GM23338 (cell line): ENCODE measurements at regions not wholly inside any gene's neighbourhood (a gene's known extent, or its start where the extent isn't known, plus 50 kb on each side); places are given as distances from the start of the nearest gene placed in this dataset.

ENCODE experiments used
- ATAC-seq: fragments of 200-7000 bp; cut with Tn5 transposase; 3 replicates; pipeline ENCODE4 v1.9.1; 2020
- DNase-seq: peaks from one replicate; pipeline ENCODE4 v3.0.0-alpha.2; 2015; ENCODE audit warnings: low spot score
- H2AFZ ChIP-seq: fragments of 200-600 bp; sonication (generic); 2 replicates; pipeline ENCODE4 v1.8.0; 2016; ENCODE audit warnings: antibody characterized with exemption, mild to moderate bottlenecking, moderate library complexity
- H3F3A ChIP-seq: fragments of 200-600 bp; sonication (generic); replicated peaks from 2 replicates; pipeline ENCODE4 v1.8.0; 2017; ENCODE audit warnings: antibody characterized with exemption, mixed run types, low read depth
- H3K27ac ChIP-seq: fragments of 200-600 bp; sonication (generic); 2 replicates; pipeline ENCODE4 v1.6.1; 2016; ENCODE audit warnings: low read depth
- H3K27me3 ChIP-seq: fragments of 200-600 bp; sonication (generic); 2 replicates; pipeline ENCODE4 v1.8.0; 2016; ENCODE audit warnings: mild to moderate bottlenecking, mixed run types, moderate library complexity; ENCODE audit not compliant: insufficient read depth
- H3K36me3 ChIP-seq: fragments of 200-600 bp; sonication (generic); 2 replicates; pipeline ENCODE4 v1.8.0; 2016; ENCODE audit warnings: mild to moderate bottlenecking; ENCODE audit not compliant: insufficient read depth
- H3K4me1 ChIP-seq: fragments of 200-600 bp; sonication (generic); 2 replicates; pipeline ENCODE4 v1.8.0; 2016; ENCODE audit warnings: mild to moderate bottlenecking, moderate library complexity; ENCODE audit not compliant: insufficient read depth
- H3K4me2 ChIP-seq: fragments of 200-600 bp; sonication (generic); 2 replicates; pipeline ENCODE4 v1.7.1; 2017; ENCODE audit warnings: mixed run types
- H3K4me3 ChIP-seq: fragments of 200-600 bp; sonication (generic); 2 replicates; pipeline ENCODE4 v1.6.1; 2016; ENCODE audit warnings: mixed run types
- H3K79me2 ChIP-seq: fragments of 200-600 bp; sonication (generic); replicated peaks from 2 replicates; pipeline ENCODE4 v1.8.0; 2017; ENCODE audit warnings: mild to moderate bottlenecking; ENCODE audit not compliant: insufficient read depth
- H3K9me2 ChIP-seq: fragments of 200-600 bp; sonication (generic); 2 replicates; pipeline ENCODE4 v1.8.0; 2017; ENCODE audit not compliant: insufficient read depth
- H4K20me1 ChIP-seq: fragments of 200-600 bp; sonication (generic); replicated peaks from 2 replicates; pipeline ENCODE4 v1.8.0; 2017; ENCODE audit warnings: mild to moderate bottlenecking; ENCODE audit not compliant: insufficient read depth
- H3K27ac Mint-ChIP-seq: 2 replicates; pipeline ENCODE4 v1.8.0; 2020; ENCODE audit warnings: inconsistent platforms, mild to moderate bottlenecking, moderate library complexity, mixed read lengths
- H3K27me3 Mint-ChIP-seq: 3 replicates; pipeline ENCODE4 v1.8.0; 2022; ENCODE audit warnings: low read depth, mild to moderate bottlenecking, moderate library complexity, mixed read lengths, inconsistent platforms; ENCODE audit not compliant: insufficient read depth, poor library complexity
- H3K36me3 Mint-ChIP-seq: 3 replicates; pipeline ENCODE4 v1.8.0; 2021; ENCODE audit warnings: low read depth, mild to moderate bottlenecking, inconsistent platforms, moderate library complexity, mixed read lengths
- H3K4me1 Mint-ChIP-seq: 3 replicates; pipeline ENCODE4 v1.8.0; 2020; ENCODE audit warnings: mild to moderate bottlenecking, inconsistent platforms, mixed read lengths
- H3K4me3 Mint-ChIP-seq: 3 replicates; pipeline ENCODE4 v1.8.0; 2021; ENCODE audit warnings: moderate library complexity, mild to moderate bottlenecking, inconsistent platforms, mixed read lengths
- H3K9me3 Mint-ChIP-seq: 3 replicates; pipeline ENCODE4 v1.8.0; 2020; ENCODE audit warnings: moderate library complexity, mild to moderate bottlenecking, inconsistent platforms, mixed read lengths
- EZH2 ChIP-seq: fragments of 200-600 bp; sonication (generic); IDR thresholded peaks from one replicate; pipeline ENCODE4 v1.8.0; 2017; ENCODE audit warnings: antibody characterized with exemption, mild to moderate bottlenecking, low read depth; ENCODE audit not compliant: unreplicated experiment
- EZH2phosphoT487 ChIP-seq: fragments of 200-600 bp; sonication (generic); IDR thresholded peaks from one replicate; pipeline ENCODE4 v1.8.1; 2018; ENCODE audit warnings: antibody characterized with exemption; ENCODE audit not compliant: unreplicated experiment
- NANOG ChIP-seq: IDR thresholded peaks from 2 replicates; pipeline ENCODE4 v1.6.1; 2016; ENCODE audit warnings: antibody characterized with exemption, borderline replicate concordance
- POLR2AphosphoS5 ChIP-seq: IDR thresholded peaks from 2 replicates; pipeline ENCODE4 v1.6.1; 2016; ENCODE audit warnings: antibody characterized with exemption, low read depth
- REST ChIP-seq: IDR thresholded peaks from one replicate; pipeline ENCODE4 v1.6.1; 2018; ENCODE audit warnings: antibody characterized with exemption; ENCODE audit not compliant: unreplicated experiment
- ZNF462 ChIP-seq: fragments of 250-450 bp; sonication (Bioruptor Pico); IDR thresholded peaks from 2 replicates; pipeline ENCODE4 v1.5.0; 2020; ENCODE audit warnings: mild to moderate bottlenecking, moderate library complexity

- ATAC-seq, result no peak
- peak; percentile 5 for DNase-seq
- Histone ChIP-seq H3K4me1 (no peaks in the 10 kb centered on the region), H3K36me3 (no peaks in the 10 kb centered on the region), H3K27ac (no peak overlapping the region), H3K9me2 (no peaks in the 10 kb centered on the region), H3K27me3 (no peaks in the 10 kb centered on the region), H3K79me2 (no peaks in the 10 kb centered on the region), H2AFZ (no peak overlapping the region), H3F3A (no peaks in the 10 kb centered on the region), H3K4me2 (no peak overlapping the region), H4K20me1 (no peaks in the 10 kb centered on the region), H3K4me3 (no peak overlapping the region)
- Mint-ChIP-seq H3K9me3 (no peaks in the 10 kb centered on the region), H3K4me1 (peaks cover 6% of the 10 kb centered on the region; the same call in 2 of the 3 replicates), H3K4me3 (no peak overlapping the region), H3K27ac (peak overlapping the region; percentile 77; the same call in 1 of the 2 replicates), H3K27me3 (no peaks in the 10 kb centered on the region), H3K36me3 (no peaks in the 10 kb centered on the region)
- TF ChIP-seq ZNF462 (CRISPR knock-in tag), result no peak
- TF ChIP-seq POLR2AphosphoS5, result no peak
- TF ChIP-seq EZH2, result no peak
- no peak for TF ChIP-seq NANOG
Measured at GRCh38 chr2:192437653-192438052, 242.9 kb upstream of the TMEFF2 start.

GRCh38 chr2:192424243-192424642, 229.5 kb upstream of the TMEFF2 start:
- H3K27ac Mint-ChIP-seq, result no peak overlapping the region
- H3K36me3 ChIP-seq, result no peaks in the 10 kb centered on the region
- no peak overlapping the region for H3K4me3 Mint-ChIP-seq
- H3K9me3 Mint-ChIP-seq, result no peaks in the 10 kb centered on the region
- no peaks in the 10 kb centered on the region for H3K4me1 ChIP-seq
- no peaks in the 10 kb centered on the region for H3K27me3 ChIP-seq
- H3K27ac ChIP-seq, result no peak overlapping the region
- no peak overlapping the region for H3K4me3 ChIP-seq
- no peak overlapping the region for H2AFZ ChIP-seq
- no peaks in the 10 kb centered on the region for H3K36me3 Mint-ChIP-seq
- no peaks in the 10 kb centered on the region for H3K27me3 Mint-ChIP-seq
- DNase-seq (no peak), ATAC-seq (no peak)
- H3K79me2 ChIP-seq, result no peaks in the 10 kb centered on the region
- no peaks in the 10 kb centered on the region for H4K20me1 ChIP-seq
- no peaks in the 10 kb centered on the region for H3F3A ChIP-seq
- no peak overlapping the region for H3K4me2 ChIP-seq
- H3K9me2 ChIP-seq, result no peaks in the 10 kb centered on the region; the same call in 1 of the 2 replicates
- no peaks in the 10 kb centered on the region for H3K4me1 Mint-ChIP-seq
- no peak for TF ChIP-seq REST
- no peak for TF ChIP-seq EZH2phosphoT487
